ENCODE measurements at regions not wholly inside any gene's neighbourhood (a gene's known extent, or its start where the extent isn't known, plus 50 kb on each side); places are given as distances from the start of the nearest gene placed in this dataset.

DNA sequence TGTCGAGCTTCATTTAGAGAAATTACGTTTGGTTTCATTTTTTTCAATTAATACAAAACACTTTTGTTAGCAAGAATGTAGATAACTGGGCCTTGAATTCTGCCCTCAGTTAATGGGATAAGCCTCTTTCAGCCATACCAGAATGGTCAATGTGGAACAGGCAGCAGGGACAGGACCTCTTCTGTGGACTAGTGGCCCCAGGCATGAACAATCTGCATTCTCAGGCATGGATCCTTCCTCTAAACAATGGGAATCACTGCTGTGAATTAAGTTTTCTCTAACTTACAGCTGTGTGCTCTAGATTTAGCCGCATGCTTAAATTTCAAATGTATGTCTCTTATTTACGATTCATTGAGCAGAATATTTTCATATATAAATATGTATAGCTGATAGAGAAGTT is 237.7 kb upstream of the PRKCQ start:
- TF ChIP-seq, protein P1, sequence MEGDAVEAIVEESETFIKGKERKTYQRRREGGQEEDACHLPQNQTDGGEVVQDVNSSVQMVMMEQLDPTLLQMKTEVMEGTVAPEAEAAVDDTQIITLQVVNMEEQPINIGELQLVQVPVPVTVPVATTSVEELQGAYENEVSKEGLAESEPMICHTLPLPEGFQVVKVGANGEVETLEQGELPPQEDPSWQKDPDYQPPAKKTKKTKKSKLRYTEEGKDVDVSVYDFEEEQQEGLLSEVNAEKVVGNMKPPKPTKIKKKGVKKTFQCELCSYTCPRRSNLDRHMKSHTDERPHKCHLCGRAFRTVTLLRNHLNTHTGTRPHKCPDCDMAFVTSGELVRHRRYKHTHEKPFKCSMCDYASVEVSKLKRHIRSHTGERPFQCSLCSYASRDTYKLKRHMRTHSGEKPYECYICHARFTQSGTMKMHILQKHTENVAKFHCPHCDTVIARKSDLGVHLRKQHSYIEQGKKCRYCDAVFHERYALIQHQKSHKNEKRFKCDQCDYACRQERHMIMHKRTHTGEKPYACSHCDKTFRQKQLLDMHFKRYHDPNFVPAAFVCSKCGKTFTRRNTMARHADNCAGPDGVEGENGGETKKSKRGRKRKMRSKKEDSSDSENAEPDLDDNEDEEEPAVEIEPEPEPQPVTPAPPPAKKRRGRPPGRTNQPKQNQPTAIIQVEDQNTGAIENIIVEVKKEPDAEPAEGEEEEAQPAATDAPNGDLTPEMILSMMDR (IDR thresholded peaks at IDR 0.05): no peak
- no peak for TF ChIP-seq POLR2AphosphoS5 (IDR thresholded peaks at IDR 0.05)

Measured in transverse colon (tissue), 4 donors.